ENCODE measurements at regions not wholly inside any gene's neighbourhood (a gene's known extent, or its start where the extent isn't known, plus 50 kb on each side); places are given as distances from the start of the nearest gene placed in this dataset.
"Not testable (repeated sequence)": the region's sequence is repeated elsewhere in the genome, so short reads cannot be mapped to it uniquely, and the experiment has no call there.

DNA sequence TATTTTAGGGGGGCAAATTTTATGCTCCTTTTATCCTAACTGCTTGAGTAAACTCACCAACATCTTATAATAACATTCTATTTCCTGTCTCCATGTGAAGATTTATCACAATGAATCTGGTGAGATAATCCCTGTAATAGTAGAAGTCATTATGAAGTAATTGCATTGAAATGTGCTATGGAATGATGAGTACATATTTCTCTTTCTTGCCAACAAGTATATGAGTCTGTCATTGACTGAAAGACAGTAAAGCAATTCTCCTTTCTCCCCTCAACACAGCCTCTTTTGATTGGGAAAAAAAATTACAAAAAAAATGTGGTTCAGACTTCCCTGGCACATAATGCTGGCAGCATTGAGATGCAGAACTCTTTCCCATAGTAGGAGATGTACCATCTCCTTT lies 459.2 kb upstream of the RGMB start:
- Histone ChIP-seq H3K36me3 (ENCODE audit: control insufficient read depth in 2 of 2, insufficient read depth in 2 of 2, low read length in 1 of 2) (no peaks in the 10 kb centered on the region), H3K4me1 (ENCODE audit: control insufficient read depth in 2 of 2, insufficient read depth in 2 of 2, low read length in 2 of 2) (no peaks in the 10 kb centered on the region), H3K9me3 (ENCODE audit: control insufficient read depth in 2 of 2, insufficient read depth in 1 of 2, low read length in 1 of 2) (no peaks in the 10 kb centered on the region), H3K27ac (ENCODE audit: low read depth in 1 of 2, low read length in 1 of 2) (no peak overlapping the region), H3K27me3 (ENCODE audit: control insufficient read depth in 2 of 2, insufficient read depth in 1 of 2, low read length in 1 of 2) (no peaks in the 10 kb centered on the region), H3K4me3 (ENCODE audit: low read length in 2 of 2) (no peak overlapping the region)
- no peak for DNase-seq (ENCODE audit: low read depth in 6 of 9, low spot score in 9 of 9)

- no peaks in the 10 kb centered on the region for H3K27me3 ChIP-seq (ENCODE audit: control insufficient read depth in 2 of 2, insufficient read depth in 1 of 2, low read length in 1 of 2)
- no peak overlapping the region for H3K27ac ChIP-seq (ENCODE audit: low read depth in 1 of 2, low read length in 1 of 2)
- no peak overlapping the region for H3K4me3 ChIP-seq (ENCODE audit: low read length in 2 of 2)
- H3K36me3 ChIP-seq (ENCODE audit: control insufficient read depth in 2 of 2, insufficient read depth in 2 of 2, low read length in 1 of 2): no peaks in the 10 kb centered on the region
- no peak for DNase-seq (ENCODE audit: low read depth in 6 of 9, low spot score in 9 of 9)
- no peaks in the 10 kb centered on the region for H3K9me3 ChIP-seq (ENCODE audit: control insufficient read depth in 2 of 2, insufficient read depth in 1 of 2, low read length in 1 of 2)
- H3K4me1 ChIP-seq (ENCODE audit: control insufficient read depth in 2 of 2, insufficient read depth in 2 of 2, low read length in 2 of 2): no peaks in the 10 kb centered on the region
Measured at GRCh38 chr5:98318386-98318785, 455.1 kb upstream of the RGMB start.

GRCh38 chr5:98319299-98320011 lies 454.0 kb upstream of the RGMB start:
- H3K4me1 ChIP-seq (ENCODE audit: control insufficient read depth in 2 of 2, insufficient read depth in 2 of 2, low read length in 2 of 2): no peaks in the 10 kb centered on the region
- WGBS: 86% methylated on average over 7 of the region's 7 CpGs
- no peak overlapping the region for H3K27ac ChIP-seq (ENCODE audit: low read depth in 1 of 2, low read length in 1 of 2)
- no peak overlapping the region for H3K4me3 ChIP-seq (ENCODE audit: low read length in 2 of 2)
- DNase-seq (ENCODE audit: low read depth in 6 of 9, low spot score in 9 of 9): no peak
- H3K9me3 ChIP-seq (ENCODE audit: control insufficient read depth in 2 of 2, insufficient read depth in 1 of 2, low read length in 1 of 2): no peaks in the 10 kb centered on the region
- no peaks in the 10 kb centered on the region for H3K27me3 ChIP-seq (ENCODE audit: control insufficient read depth in 2 of 2, insufficient read depth in 1 of 2, low read length in 1 of 2)
- no peaks in the 10 kb centered on the region for H3K36me3 ChIP-seq (ENCODE audit: control insufficient read depth in 2 of 2, insufficient read depth in 2 of 2, low read length in 1 of 2)

GRCh38 chr5:98320343-98320742 lies 453.1 kb upstream of the RGMB start:
- Histone ChIP-seq H3K36me3 (ENCODE audit: control insufficient read depth in 2 of 2, insufficient read depth in 2 of 2, low read length in 1 of 2) (no peaks in the 10 kb centered on the region), H3K27ac (ENCODE audit: low read depth in 1 of 2, low read length in 1 of 2) (no peak overlapping the region), H3K4me3 (ENCODE audit: low read length in 2 of 2) (no peak overlapping the region), H3K9me3 (ENCODE audit: control insufficient read depth in 2 of 2, insufficient read depth in 1 of 2, low read length in 1 of 2) (no peaks in the 10 kb centered on the region), H3K27me3 (ENCODE audit: control insufficient read depth in 2 of 2, insufficient read depth in 1 of 2, low read length in 1 of 2) (no peaks in the 10 kb centered on the region), H3K4me1 (ENCODE audit: control insufficient read depth in 2 of 2, insufficient read depth in 2 of 2, low read length in 2 of 2) (no peaks in the 10 kb centered on the region)
- 61% methylated on average over 2 of the region's 2 CpGs for WGBS
- no peak for DNase-seq (ENCODE audit: low read depth in 6 of 9, low spot score in 9 of 9)

DNA sequence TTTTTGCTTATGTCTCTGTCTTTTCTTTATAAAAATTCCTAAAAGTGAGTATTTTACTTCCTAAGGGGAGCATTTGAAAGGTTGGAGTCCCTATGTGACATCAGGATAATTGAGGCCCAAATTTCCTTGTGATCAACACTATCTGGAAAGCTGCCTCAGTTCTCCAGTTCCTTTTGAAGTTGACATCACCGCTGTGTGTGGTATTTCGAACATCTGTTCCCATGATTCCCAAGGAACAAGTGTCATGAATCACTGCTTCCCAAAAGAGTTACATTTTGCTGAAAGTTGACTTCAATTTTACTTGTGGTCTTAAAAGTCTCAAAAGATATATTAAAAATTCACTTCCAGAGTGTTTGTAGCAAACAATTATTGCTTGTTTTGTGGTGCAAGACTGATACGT lies 452.1 kb upstream of the RGMB start:
- 95% methylated on average over 3 of the region's 3 CpGs for WGBS
- DNase-seq (ENCODE audit: low read depth in 6 of 9, low spot score in 9 of 9): no peak

GRCh38 chr5:98325187-98325586 lies 448.3 kb upstream of the RGMB start:
- not testable (repeated sequence) for H3K36me3 ChIP-seq (ENCODE audit: control insufficient read depth in 2 of 2, insufficient read depth in 2 of 2, low read length in 1 of 2); H3K4me1 ChIP-seq (ENCODE audit: control insufficient read depth in 2 of 2, insufficient read depth in 2 of 2, low read length in 2 of 2); DNase-seq (ENCODE audit: low read depth in 6 of 9, low spot score in 9 of 9); H3K9me3 ChIP-seq (ENCODE audit: control insufficient read depth in 2 of 2, insufficient read depth in 1 of 2, low read length in 1 of 2); H3K4me3 ChIP-seq (ENCODE audit: low read length in 2 of 2); H3K27me3 ChIP-seq (ENCODE audit: control insufficient read depth in 2 of 2, insufficient read depth in 1 of 2, low read length in 1 of 2); H3K27ac ChIP-seq (ENCODE audit: low read depth in 1 of 2, low read length in 1 of 2)
- WGBS: 90% methylated on average over 3 of the region's 3 CpGs

More for the DNA sequence above, 452.1 kb upstream of the RGMB start:
- H3K4me3 ChIP-seq (ENCODE audit: low read length in 2 of 2): no peak overlapping the region
- no peak overlapping the region for H3K27ac ChIP-seq (ENCODE audit: low read depth in 1 of 2, low read length in 1 of 2)
- no peaks in the 10 kb centered on the region for H3K36me3 ChIP-seq (ENCODE audit: control insufficient read depth in 2 of 2, insufficient read depth in 2 of 2, low read length in 1 of 2)
- H3K4me1 ChIP-seq (ENCODE audit: control insufficient read depth in 2 of 2, insufficient read depth in 2 of 2, low read length in 2 of 2): no peaks in the 10 kb centered on the region
- no peaks in the 10 kb centered on the region for H3K27me3 ChIP-seq (ENCODE audit: control insufficient read depth in 2 of 2, insufficient read depth in 1 of 2, low read length in 1 of 2)
- no peaks in the 10 kb centered on the region for H3K9me3 ChIP-seq (ENCODE audit: control insufficient read depth in 2 of 2, insufficient read depth in 1 of 2, low read length in 1 of 2)

DNA sequence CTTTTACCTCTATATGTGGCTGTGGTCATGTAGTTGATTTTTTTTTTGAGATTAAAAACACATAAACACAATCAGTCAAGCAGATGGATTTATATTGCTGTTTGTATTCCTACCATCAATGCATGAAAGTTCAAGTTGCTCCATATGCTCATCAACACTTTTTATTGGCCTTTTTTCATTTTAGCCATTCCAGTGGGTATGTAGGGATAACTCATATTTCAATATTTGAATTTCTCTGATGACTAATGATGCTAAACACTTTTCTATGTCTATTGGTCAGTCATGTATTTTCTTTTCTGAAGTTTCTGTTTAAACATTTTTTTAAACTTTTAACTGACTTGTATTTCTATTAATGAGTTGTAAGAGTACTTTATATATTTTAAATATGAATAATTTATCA lies 445.4 kb upstream of the RGMB start:
- Histone ChIP-seq H3K4me1 (ENCODE audit: control insufficient read depth in 2 of 2, insufficient read depth in 2 of 2, low read length in 2 of 2) (no peaks in the 10 kb centered on the region), H3K4me3 (ENCODE audit: low read length in 2 of 2) (no peak overlapping the region), H3K27me3 (ENCODE audit: control insufficient read depth in 2 of 2, insufficient read depth in 1 of 2, low read length in 1 of 2) (no peaks in the 10 kb centered on the region), H3K27ac (ENCODE audit: low read depth in 1 of 2, low read length in 1 of 2) (no peak overlapping the region), H3K9me3 (ENCODE audit: control insufficient read depth in 2 of 2, insufficient read depth in 1 of 2, low read length in 1 of 2) (no peaks in the 10 kb centered on the region), H3K36me3 (ENCODE audit: control insufficient read depth in 2 of 2, insufficient read depth in 2 of 2, low read length in 1 of 2) (no peaks in the 10 kb centered on the region)
- no peak for DNase-seq (ENCODE audit: low read depth in 6 of 9, low spot score in 9 of 9)

DNA sequence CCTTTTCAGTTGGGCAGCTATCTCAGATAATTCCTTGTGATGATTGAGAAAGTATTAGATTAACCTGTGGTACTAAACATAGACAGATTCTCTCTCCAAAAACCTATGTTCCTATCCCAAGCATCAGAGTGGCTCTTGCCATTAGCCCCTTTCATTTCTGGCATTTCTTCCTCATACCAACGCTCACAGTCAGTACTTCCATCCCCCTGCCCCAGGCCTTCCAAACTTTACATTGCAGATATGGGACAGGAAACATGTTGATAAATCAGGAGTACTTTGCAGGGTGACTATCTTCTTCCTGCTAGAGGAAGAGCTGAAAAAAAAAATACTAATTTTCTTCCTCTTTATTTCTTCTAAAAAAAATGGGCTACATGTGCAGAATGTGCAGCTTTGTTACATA lies 442.6 kb upstream of the RGMB start:
- 18% methylated on average over 1 of the region's 1 CpG for WGBS
- H3K4me1 ChIP-seq (ENCODE audit: control insufficient read depth in 2 of 2, insufficient read depth in 2 of 2, low read length in 2 of 2): no peaks in the 10 kb centered on the region
- no peak for DNase-seq (ENCODE audit: low read depth in 6 of 9, low spot score in 9 of 9)

DNA sequence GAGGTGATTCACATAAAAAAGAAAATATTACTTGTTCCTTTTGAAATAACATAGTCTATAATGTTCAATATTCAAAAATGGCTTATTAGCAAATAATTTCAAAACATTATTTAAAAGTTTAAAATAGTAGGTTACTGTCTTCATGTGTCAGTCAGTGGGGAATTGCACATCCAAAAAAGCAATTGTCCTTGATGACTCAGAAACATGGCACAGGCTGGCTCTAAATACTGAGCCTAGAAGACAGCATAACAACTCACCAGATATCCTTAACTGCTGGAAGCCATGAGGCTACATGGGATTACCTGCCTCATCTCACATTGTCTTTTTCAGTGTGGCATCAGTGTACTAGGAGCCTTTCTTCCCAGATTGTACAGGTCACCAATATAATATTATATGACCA lies 439.5 kb upstream of the RGMB start:
- Histone ChIP-seq H3K4me1 (ENCODE audit: control insufficient read depth in 2 of 2, insufficient read depth in 2 of 2, low read length in 2 of 2) (no peaks in the 10 kb centered on the region), H3K36me3 (ENCODE audit: control insufficient read depth in 2 of 2, insufficient read depth in 2 of 2, low read length in 1 of 2) (no peaks in the 10 kb centered on the region), H3K27ac (ENCODE audit: low read depth in 1 of 2, low read length in 1 of 2) (no peak overlapping the region), H3K4me3 (ENCODE audit: low read length in 2 of 2) (no peak overlapping the region), H3K9me3 (ENCODE audit: control insufficient read depth in 2 of 2, insufficient read depth in 1 of 2, low read length in 1 of 2) (peaks cover 0 to 6% of the 10 kb centered on the region in 2 donors), H3K27me3 (ENCODE audit: control insufficient read depth in 2 of 2, insufficient read depth in 1 of 2, low read length in 1 of 2) (no peaks in the 10 kb centered on the region)
- DNase-seq (ENCODE audit: low read depth in 6 of 9, low spot score in 9 of 9): no peak

More for the DNA sequence above, 442.6 kb upstream of the RGMB start:
- Histone ChIP-seq H3K27ac (ENCODE audit: low read depth in 1 of 2, low read length in 1 of 2) (no peak overlapping the region), H3K9me3 (ENCODE audit: control insufficient read depth in 2 of 2, insufficient read depth in 1 of 2, low read length in 1 of 2) (no peaks in the 10 kb centered on the region), H3K36me3 (ENCODE audit: control insufficient read depth in 2 of 2, insufficient read depth in 2 of 2, low read length in 1 of 2) (no peaks in the 10 kb centered on the region), H3K4me3 (ENCODE audit: low read length in 2 of 2) (no peak overlapping the region), H3K27me3 (ENCODE audit: control insufficient read depth in 2 of 2, insufficient read depth in 1 of 2, low read length in 1 of 2) (no peaks in the 10 kb centered on the region)

- Histone ChIP-seq H3K9me3 (ENCODE audit: control insufficient read depth in 2 of 2, insufficient read depth in 1 of 2, low read length in 1 of 2) (peaks cover 0 to 13% of the 10 kb centered on the region in 2 donors), H3K27me3 (ENCODE audit: control insufficient read depth in 2 of 2, insufficient read depth in 1 of 2, low read length in 1 of 2) (no peaks in the 10 kb centered on the region)
- 85% methylated on average over 6 of the region's 6 CpGs for WGBS
Measured at GRCh38 chr5:98334946-98335345, 438.5 kb upstream of the RGMB start.

More at GRCh38 chr5:98334946-98335345, 438.5 kb upstream of the RGMB start:
- no peak overlapping the region for H3K27ac ChIP-seq (ENCODE audit: low read depth in 1 of 2, low read length in 1 of 2)
- H3K4me1 ChIP-seq (ENCODE audit: control insufficient read depth in 2 of 2, insufficient read depth in 2 of 2, low read length in 2 of 2): no peaks in the 10 kb centered on the region
- H3K4me3 ChIP-seq (ENCODE audit: low read length in 2 of 2): no peak overlapping the region
- H3K36me3 ChIP-seq (ENCODE audit: control insufficient read depth in 2 of 2, insufficient read depth in 2 of 2, low read length in 1 of 2): no peaks in the 10 kb centered on the region
- no peak for DNase-seq (ENCODE audit: low read depth in 6 of 9, low spot score in 9 of 9)

Measured in thymus (tissue), 11 donors.